H9 (cell line): ENCODE measurements at regions not wholly inside any gene's neighbourhood (a gene's known extent, or its start where the extent isn't known, plus 50 kb on each side); places are given as distances from the start of the nearest gene placed in this dataset.

Experiments used
- DNase-seq: peaks from one replicate; pipeline ENCODE4 v3.0.0-alpha.2; 2017
- H2AFZ ChIP-seq: one replicate; pipeline ENCODE4 v1.6.1; 2013; ENCODE audit warnings: mild to moderate bottlenecking, low read length, control low read depth, moderate library complexity
- H2AK5ac ChIP-seq: 2 replicates; pipeline ENCODE4 v1.6.1; 2013; ENCODE audit warnings: low read length, control low read depth, mixed read lengths; ENCODE audit not compliant: insufficient read length
- H2BK120ac ChIP-seq: one replicate; pipeline ENCODE4 v1.6.1; 2013; ENCODE audit warnings: low read depth, mild to moderate bottlenecking, low read length, control low read depth, inconsistent platforms; ENCODE audit not compliant: poor library complexity, severe bottlenecking
- H2BK12ac ChIP-seq: 2 replicates; pipeline ENCODE4 v1.6.1; 2013; ENCODE audit warnings: low read length, control low read depth, mixed read lengths, low read depth; ENCODE audit not compliant: insufficient read length
- H2BK15ac ChIP-seq: 2 replicates; pipeline ENCODE4 v1.6.1; 2013; ENCODE audit warnings: low read depth, low read length, control low read depth
- H2BK20ac ChIP-seq: one replicate; pipeline ENCODE4 v1.6.1; 2013; ENCODE audit warnings: low read depth, mild to moderate bottlenecking, low read length, control low read depth, inconsistent platforms; ENCODE audit not compliant: poor library complexity, severe bottlenecking
- H2BK5ac ChIP-seq: 2 replicates; pipeline ENCODE4 v1.6.1; 2013; ENCODE audit warnings: low read length, control low read depth, mixed read lengths; ENCODE audit not compliant: insufficient read length
- H3K14ac ChIP-seq: 2 replicates; pipeline ENCODE4 v1.6.1; 2013; ENCODE audit warnings: low read length, control low read depth; ENCODE audit not compliant: insufficient read depth
- H3K18ac ChIP-seq: 2 replicates; pipeline ENCODE4 v1.6.1; 2013; ENCODE audit warnings: low read depth, mild to moderate bottlenecking, mixed read lengths, low read length, control low read depth; ENCODE audit not compliant: insufficient read length
- H3K23ac ChIP-seq: 2 replicates; pipeline ENCODE4 v1.6.1; 2013; ENCODE audit warnings: low read length, control low read depth, mixed read lengths, low read depth; ENCODE audit not compliant: insufficient read length
- H3K23me2 ChIP-seq: 2 replicates; pipeline ENCODE4 v1.6.1; 2013; ENCODE audit warnings: low read depth, mild to moderate bottlenecking, mixed read lengths, low read length, control low read depth; ENCODE audit not compliant: insufficient read length, poor library complexity, severe bottlenecking
- H3K27ac ChIP-seq: 2 replicates; pipeline ENCODE4 v1.5.1; 2013; ENCODE audit warnings: low read length, control low read depth, mixed read lengths, low read depth; ENCODE audit not compliant: insufficient read length
- H3K27me3 ChIP-seq: 2 replicates; pipeline ENCODE4 v1.6.1; 2013; ENCODE audit warnings: low read length, control low read depth, inconsistent platforms; ENCODE audit not compliant: insufficient read depth
- H3K4ac ChIP-seq: 2 replicates; pipeline ENCODE4 v1.6.1; 2013; ENCODE audit warnings: low read depth, mild to moderate bottlenecking, control low read depth, inconsistent platforms, low read length, moderate library complexity
- H3K4me1 ChIP-seq: 2 replicates; pipeline ENCODE4 v1.6.1; 2013; ENCODE audit warnings: low read length, control low read depth, inconsistent platforms; ENCODE audit not compliant: insufficient read depth
- H3K4me2 ChIP-seq: 2 replicates; pipeline ENCODE4 v1.6.1; 2013; ENCODE audit warnings: low read length, control low read depth, mixed read lengths; ENCODE audit not compliant: insufficient read length, insufficient read depth
- H3K56ac ChIP-seq: 2 replicates; pipeline ENCODE4 v1.6.1; 2013; ENCODE audit warnings: low read depth, mild to moderate bottlenecking, mixed read lengths, low read length, control low read depth; ENCODE audit not compliant: insufficient read length
- H3K79me1 ChIP-seq: 2 replicates; pipeline ENCODE4 v1.6.1; 2013; ENCODE audit warnings: low read depth, mild to moderate bottlenecking, moderate library complexity, low read length, control low read depth, inconsistent platforms; ENCODE audit not compliant: insufficient read depth, poor library complexity, severe bottlenecking
- H3K79me2 ChIP-seq: 2 replicates; pipeline ENCODE4 v1.6.1; 2013; ENCODE audit warnings: low read length, control low read depth, inconsistent platforms; ENCODE audit not compliant: insufficient read depth
- H3K9ac ChIP-seq: 2 replicates; pipeline ENCODE4 v1.6.1; 2013; ENCODE audit warnings: low read length, control low read depth, mixed read lengths; ENCODE audit not compliant: insufficient read length; ENCODE audit errors: extremely low read depth
- H3K9me3 ChIP-seq: one replicate; pipeline ENCODE4 v1.6.1; 2013; ENCODE audit warnings: low read depth, low read length, inconsistent platforms; ENCODE audit not compliant: control insufficient read depth
- H3T11ph ChIP-seq: one replicate; pipeline ENCODE4 v1.6.1; 2013; ENCODE audit warnings: mild to moderate bottlenecking, low read length, control low read depth, inconsistent platforms
- H4K20me1 ChIP-seq: one replicate; pipeline ENCODE4 v1.6.1; 2013; ENCODE audit not compliant: control insufficient read depth, insufficient read length, insufficient read depth
- H4K5ac ChIP-seq: 2 replicates; pipeline ENCODE4 v1.6.1; 2013; ENCODE audit warnings: low read depth, mild to moderate bottlenecking, mixed read lengths, low read length, control low read depth; ENCODE audit not compliant: insufficient read length
- H4K8ac ChIP-seq: replicated peaks from 2 replicates; pipeline ENCODE4 v1.6.1; 2013; ENCODE audit warnings: low read length, control low read depth, mixed read lengths, low read depth; ENCODE audit not compliant: insufficient read length
- H4K91ac ChIP-seq: 2 replicates; pipeline ENCODE4 v1.6.1; 2013; ENCODE audit warnings: low read depth, mild to moderate bottlenecking, moderate library complexity, mixed read lengths, low read length, control low read depth; ENCODE audit not compliant: insufficient read length
- H3K27ac Mint-ChIP-seq, 3 experiments: 2 replicates in 2 of 3; 3 replicates in 1 of 3; pipeline ENCODE4 v1.8.0; 2020 to 2021; ENCODE audit warnings: mixed read lengths in 3 of 3, mild to moderate bottlenecking in 1 of 3, moderate library complexity in 1 of 3
- H3K27me3 Mint-ChIP-seq: 2 replicates; pipeline ENCODE4 v1.8.0; 2021; ENCODE audit warnings: low read depth, mild to moderate bottlenecking, moderate library complexity, mixed read lengths
- H3K36me3 Mint-ChIP-seq, 3 experiments: 2 replicates in 2 of 3; 3 replicates in 1 of 3; pipeline ENCODE4 v1.8.0; 2020 to 2021; ENCODE audit warnings: low read depth in 3 of 3, mixed read lengths in 3 of 3; ENCODE audit not compliant: insufficient read depth in 1 of 3
- H3K4me1 Mint-ChIP-seq, 2 experiments: 2 replicates each; pipeline ENCODE4 v1.8.0; 2020; ENCODE audit warnings: mixed read lengths in 2 of 2
- H3K4me3 Mint-ChIP-seq, 2 experiments: 2 replicates in 1 of 2; 3 replicates in 1 of 2; pipeline ENCODE4 v1.8.0; 2020 to 2021; ENCODE audit warnings: mild to moderate bottlenecking in 2 of 2, mixed read lengths in 2 of 2, moderate library complexity in 1 of 2
- H3K9me3 Mint-ChIP-seq, 2 experiments: 2 replicates in 1 of 2; 3 replicates in 1 of 2; pipeline ENCODE4 v1.8.0; 2020; ENCODE audit warnings: mild to moderate bottlenecking in 2 of 2, mixed read lengths in 2 of 2, moderate library complexity in 1 of 2
- CTCF ChIP-seq: fragments of 200-600 bp; sonication (generic); conservative IDR thresholded peaks from 3 replicates; pipeline ENCODE4 v1.8.0; 2021; ENCODE audit warnings: antibody characterized with exemption, mild to moderate bottlenecking

GRCh38 chr11:119552106-119552485, 129.1 kb upstream of the THY1 start:
- no peaks in the 10 kb centered on the region for H3K79me1 ChIP-seq
- peaks cover 8 to 14% of the 10 kb centered on the region in 2 experiments for H3K4me1 Mint-ChIP-seq
- H2BK120ac ChIP-seq, result no peak overlapping the region
- H2BK15ac ChIP-seq, result no peak overlapping the region
- no peaks in the 10 kb centered on the region for H4K20me1 ChIP-seq
- peaks cover 6% of the 10 kb centered on the region for H3K27me3 Mint-ChIP-seq
- no peak overlapping the region for H3K4ac ChIP-seq
- no peak overlapping the region for H2BK20ac ChIP-seq
- H3K14ac ChIP-seq, result no peak overlapping the region
- no peaks in the 10 kb centered on the region for H3K79me2 ChIP-seq
- no peak overlapping the region for H4K5ac ChIP-seq
- H3K9me3 Mint-ChIP-seq, result peaks cover 14 to 19% of the 10 kb centered on the region in 2 experiments
- DNase-seq, result no peak
- H3T11ph ChIP-seq, result no peak overlapping the region
- no peak overlapping the region for H3K27ac ChIP-seq
- no peak overlapping the region for H3K4me3 Mint-ChIP-seq
- H3K27ac Mint-ChIP-seq, result no peak overlapping the region
- no peak overlapping the region for H4K8ac ChIP-seq
- H3K27me3 ChIP-seq, result no peaks in the 10 kb centered on the region
- no peak overlapping the region for H2BK5ac ChIP-seq
- no peak overlapping the region for H3K56ac ChIP-seq
- no peak overlapping the region for H2AK5ac ChIP-seq
- no peak overlapping the region for H2BK12ac ChIP-seq
- TF ChIP-seq CTCF, result no peak
- no peaks in the 10 kb centered on the region for H3K9me3 ChIP-seq
- peaks cover 0 to 6% (median 3%) of the 10 kb centered on the region in 3 experiments; a peak in 3 of 7 replicates for H3K36me3 Mint-ChIP-seq
- no peak overlapping the region for H3K18ac ChIP-seq
- no peaks in the 10 kb centered on the region for H3K4me1 ChIP-seq
- no peaks in the 10 kb centered on the region for H3K23me2 ChIP-seq
- no peak overlapping the region for H3K9ac ChIP-seq
- no peak overlapping the region for H2AFZ ChIP-seq
- no peak overlapping the region for H4K91ac ChIP-seq
- H3K23ac ChIP-seq, result no peak overlapping the region
- H3K4me2 ChIP-seq, result no peak overlapping the region
